ENCODE measurements at regions not wholly inside any gene's neighbourhood (a gene's known extent, or its start where the extent isn't known, plus 50 kb on each side); places are given as distances from the start of the nearest gene placed in this dataset.

GRCh38 chr5:93088592-93089389 lies 492.2 kb downstream of the NR2F1-AS1 start:
- DNase-seq = peak; percentile 21
- no peak for TF ChIP-seq CTCF (IDR thresholded peaks at IDR 0.05; ENCODE audit: partially characterized antibody, unreplicated experiment)
- no peaks in the 10 kb centered on the region for H3K36me3 Mint-ChIP-seq (ENCODE audit: unreplicated experiment)
- peak overlapping the region; percentile 26 for H3K4me3 Mint-ChIP-seq (ENCODE audit: unreplicated experiment)
- peaks cover 2% of the 10 kb centered on the region for H3K27me3 Mint-ChIP-seq (ENCODE audit: unreplicated experiment)
- H3K9me3 Mint-ChIP-seq (ENCODE audit: unreplicated experiment) = no peaks in the 10 kb centered on the region
- H3K27ac Mint-ChIP-seq (ENCODE audit: unreplicated experiment) = no peak overlapping the region
- H3K4me1 Mint-ChIP-seq (ENCODE audit: low read depth, unreplicated experiment) = peaks cover 12% of the 10 kb centered on the region

DNA sequence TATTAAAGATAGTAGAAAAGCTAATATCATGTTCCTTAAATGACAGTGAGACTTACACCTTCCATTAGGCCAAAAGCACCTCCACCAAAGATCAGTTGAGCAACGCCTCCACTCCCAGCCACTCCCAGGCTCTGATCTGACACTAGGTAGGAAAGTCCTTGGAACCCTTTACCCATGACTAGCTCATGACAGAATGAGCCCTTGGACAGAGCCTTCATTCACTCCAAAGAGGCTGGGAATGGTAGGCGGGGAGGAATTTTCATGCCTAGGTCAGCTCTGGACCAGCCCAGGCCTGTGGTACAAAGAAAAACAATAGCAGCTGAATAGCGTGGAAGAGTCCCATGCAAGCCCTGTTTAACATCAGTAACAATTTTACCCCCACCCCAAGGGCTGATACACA lies 493.7 kb downstream of the NR2F1-AS1 start:
- TF ChIP-seq CTCF (IDR thresholded peaks at IDR 0.05; ENCODE audit: partially characterized antibody, unreplicated experiment) = no peak
- H3K27ac Mint-ChIP-seq (ENCODE audit: unreplicated experiment) = no peak overlapping the region
- no peak overlapping the region for H3K4me3 Mint-ChIP-seq (ENCODE audit: unreplicated experiment)
- no peak for DNase-seq
- no peaks in the 10 kb centered on the region for H3K36me3 Mint-ChIP-seq (ENCODE audit: unreplicated experiment)
- peaks cover 12% of the 10 kb centered on the region for H3K4me1 Mint-ChIP-seq (ENCODE audit: low read depth, unreplicated experiment)
- peaks cover 2% of the 10 kb centered on the region for H3K27me3 Mint-ChIP-seq (ENCODE audit: unreplicated experiment)
- no peaks in the 10 kb centered on the region for H3K9me3 Mint-ChIP-seq (ENCODE audit: unreplicated experiment)

GRCh38 chr5:93082981-93083380 lies 498.0 kb downstream of the NR2F1-AS1 start:
- H3K9me3 Mint-ChIP-seq (ENCODE audit: unreplicated experiment) = no peaks in the 10 kb centered on the region
- no peak for DNase-seq
- peaks cover 2% of the 10 kb centered on the region for H3K27me3 Mint-ChIP-seq (ENCODE audit: unreplicated experiment)
- peaks cover under 1% of the 10 kb centered on the region for H3K4me1 Mint-ChIP-seq (ENCODE audit: low read depth, unreplicated experiment)
- no peaks in the 10 kb centered on the region for H3K36me3 Mint-ChIP-seq (ENCODE audit: unreplicated experiment)
- no peak overlapping the region for H3K4me3 Mint-ChIP-seq (ENCODE audit: unreplicated experiment)
- no peak for TF ChIP-seq CTCF (IDR thresholded peaks at IDR 0.05; ENCODE audit: partially characterized antibody, unreplicated experiment)
- no peak overlapping the region for H3K27ac Mint-ChIP-seq (ENCODE audit: unreplicated experiment)

GRCh38 chr5:93079046-93079445 lies 502.0 kb downstream of the NR2F1-AS1 start:
- DNase-seq = no peak
- no peak for TF ChIP-seq CTCF (IDR thresholded peaks at IDR 0.05; ENCODE audit: partially characterized antibody, unreplicated experiment)
- Mint-ChIP-seq H3K9me3 (ENCODE audit: unreplicated experiment) (no peaks in the 10 kb centered on the region), H3K4me3 (ENCODE audit: unreplicated experiment) (no peak overlapping the region), H3K36me3 (ENCODE audit: unreplicated experiment) (no peaks in the 10 kb centered on the region), H3K27me3 (ENCODE audit: unreplicated experiment) (no peaks in the 10 kb centered on the region), H3K4me1 (ENCODE audit: low read depth, unreplicated experiment) (no peaks in the 10 kb centered on the region), H3K27ac (ENCODE audit: unreplicated experiment) (no peak overlapping the region)

All from glutamatergic neuron (in vitro differentiated cells).